Spleen (tissue), 7 donors: ENCODE measurements at regions not wholly inside any gene's neighbourhood (a gene's known extent, or its start where the extent isn't known, plus 50 kb on each side); places are given as distances from the start of the nearest gene placed in this dataset.

ENCODE experiments used
- POLR2A ChIP-seq, 3 donors: fragments of 450-650 bp; IDR thresholded peaks; one replicate each; pipeline ENCODE4 v1.5.1; 2017; ENCODE audit warnings: antibody characterized with exemption in 3 of 3, mild to moderate bottlenecking in 1 of 3
- TF ChIP-seq, protein P1 (sequence below), 11 experiments: fragments of 200-600 bp in 7 of 11; fragments of 450-650 bp in 4 of 11; sonication (generic) in 4 of 11; IDR thresholded peaks in 8 of 11; conservative IDR thresholded peaks in 3 of 11; 1 replicate in 7 of 11; 2 replicates in 4 of 11; pipeline versions ENCODE4 v1.4.0 to v1.8.0; 2016 to 2021; ENCODE audit warnings: antibody characterized with exemption in 11 of 11, inconsistent platforms in 4 of 11, mild to moderate bottlenecking in 1 of 11
- donor health status: DM: no; HTN: no; CAD: no; lungs with moderate emphysema.
- donor health status: DM: no; HTN: no; CAD: no.
- donor health status: DM: no; HTN: no; CAD: no.

DNA sequence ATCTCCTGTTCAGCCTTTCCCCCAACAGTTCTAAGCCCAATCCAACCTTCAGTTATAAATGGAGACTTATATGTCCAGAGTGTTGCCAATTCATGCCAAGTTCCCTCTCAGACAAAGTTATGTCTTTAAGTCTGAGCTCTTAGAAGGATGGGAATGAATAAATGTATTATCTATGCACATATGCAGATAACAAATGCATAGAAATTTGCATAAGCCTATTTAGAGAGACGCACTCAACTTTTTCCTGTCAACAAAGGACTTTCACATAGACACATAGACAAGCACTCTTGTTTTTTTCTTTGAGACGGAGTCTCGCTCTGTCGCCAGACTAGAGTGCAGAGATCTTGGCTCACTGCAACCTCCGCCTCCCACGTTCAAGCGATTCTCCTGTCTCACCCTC lies 95.1 kb downstream of the SOX9 start:
- TF ChIP-seq POLR2A (IDR thresholded peaks at IDR 0.05): no peak
- TF ChIP-seq, protein P1, sequence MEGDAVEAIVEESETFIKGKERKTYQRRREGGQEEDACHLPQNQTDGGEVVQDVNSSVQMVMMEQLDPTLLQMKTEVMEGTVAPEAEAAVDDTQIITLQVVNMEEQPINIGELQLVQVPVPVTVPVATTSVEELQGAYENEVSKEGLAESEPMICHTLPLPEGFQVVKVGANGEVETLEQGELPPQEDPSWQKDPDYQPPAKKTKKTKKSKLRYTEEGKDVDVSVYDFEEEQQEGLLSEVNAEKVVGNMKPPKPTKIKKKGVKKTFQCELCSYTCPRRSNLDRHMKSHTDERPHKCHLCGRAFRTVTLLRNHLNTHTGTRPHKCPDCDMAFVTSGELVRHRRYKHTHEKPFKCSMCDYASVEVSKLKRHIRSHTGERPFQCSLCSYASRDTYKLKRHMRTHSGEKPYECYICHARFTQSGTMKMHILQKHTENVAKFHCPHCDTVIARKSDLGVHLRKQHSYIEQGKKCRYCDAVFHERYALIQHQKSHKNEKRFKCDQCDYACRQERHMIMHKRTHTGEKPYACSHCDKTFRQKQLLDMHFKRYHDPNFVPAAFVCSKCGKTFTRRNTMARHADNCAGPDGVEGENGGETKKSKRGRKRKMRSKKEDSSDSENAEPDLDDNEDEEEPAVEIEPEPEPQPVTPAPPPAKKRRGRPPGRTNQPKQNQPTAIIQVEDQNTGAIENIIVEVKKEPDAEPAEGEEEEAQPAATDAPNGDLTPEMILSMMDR (IDR thresholded peaks at IDR 0.05 in 8 of 11, conservative IDR thresholded peaks at IDR 0.05 in 3 of 11): no peak
